ENCODE measurements at regions not wholly inside any gene's neighbourhood (a gene's known extent, or its start where the extent isn't known, plus 50 kb on each side); places are given as distances from the start of the nearest gene placed in this dataset.

GRCh38 chr11:15883455-15883920, 472.9 kb downstream of the SOX6 start:
- Histone ChIP-seq H3K27ac (no peak overlapping the region), H3K9ac (no peak overlapping the region), H3K4me1 (no peaks in the 10 kb centered on the region), H3K4me3 (ENCODE audit: low read depth, low read length) (no peak overlapping the region), H3K4me2 (ENCODE audit: low read length) (no peak overlapping the region), H2AFZ (no peak overlapping the region), H3K36me3 (ENCODE audit: control insufficient read depth, insufficient read depth, low read length) (no peaks in the 10 kb centered on the region), H3K79me2 (no peaks in the 10 kb centered on the region), H3K27me3 (ENCODE audit: control insufficient read depth, insufficient read depth, low read length) (no peaks in the 10 kb centered on the region), H3K9me3 (ENCODE audit: control insufficient read depth, low read length) (no peaks in the 10 kb centered on the region)
- no peak for TF ChIP-seq CTCF (IDR thresholded peaks at IDR 0.05)

GRCh38 chr11:15884141-15884540, 472.2 kb downstream of the SOX6 start:
- no peaks in the 10 kb centered on the region for H3K9me3 ChIP-seq (ENCODE audit: control insufficient read depth, low read length)
- H3K4me3 ChIP-seq (ENCODE audit: low read depth, low read length): no peak overlapping the region
- no peak overlapping the region for H2AFZ ChIP-seq
- no peak overlapping the region for H3K27ac ChIP-seq
- no peak overlapping the region for H3K9ac ChIP-seq
- no peak for TF ChIP-seq CTCF (IDR thresholded peaks at IDR 0.05)
- no peaks in the 10 kb centered on the region for H3K36me3 ChIP-seq (ENCODE audit: control insufficient read depth, insufficient read depth, low read length)
- no peaks in the 10 kb centered on the region for H3K79me2 ChIP-seq
- no peak overlapping the region for H3K4me2 ChIP-seq (ENCODE audit: low read length)
- no peaks in the 10 kb centered on the region for H3K4me1 ChIP-seq
- no peaks in the 10 kb centered on the region for H3K27me3 ChIP-seq (ENCODE audit: control insufficient read depth, insufficient read depth, low read length)

DNA sequence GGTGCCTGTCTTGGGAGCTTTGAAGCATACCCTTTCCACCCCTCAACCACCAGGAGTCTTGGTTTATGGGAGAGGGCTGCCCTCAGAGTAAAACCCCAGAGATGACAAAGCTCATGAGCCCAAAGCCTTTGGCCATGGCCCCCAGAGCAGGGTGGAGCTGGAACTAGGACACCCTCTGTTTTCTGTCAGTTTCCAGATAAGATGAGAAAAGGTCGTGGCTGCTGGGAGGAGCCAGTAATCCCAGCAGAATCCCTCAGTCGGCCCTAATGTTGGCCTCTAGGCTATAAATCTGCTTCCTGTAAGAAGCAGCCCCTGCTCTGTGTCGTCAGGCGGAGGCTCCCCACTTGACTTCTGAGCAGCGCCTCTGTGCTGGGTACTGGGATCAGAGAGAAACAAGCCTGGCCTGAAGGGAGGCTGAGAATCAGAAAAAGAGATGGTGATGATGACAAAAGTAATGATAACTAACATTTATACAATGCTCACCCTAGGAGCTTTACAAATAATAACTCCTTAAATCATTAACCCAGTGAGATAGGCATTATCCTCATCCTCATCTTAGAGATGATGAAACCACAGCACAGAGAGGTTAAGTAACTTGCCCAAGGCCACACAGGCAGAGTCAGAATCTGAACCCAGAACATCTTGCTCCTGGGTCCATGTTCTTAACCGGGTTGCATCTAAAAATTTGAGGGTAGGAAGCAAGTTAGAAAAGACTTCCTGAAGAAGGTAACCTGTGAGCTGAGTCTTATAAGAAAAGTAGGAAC, 471.4 kb downstream of the SOX6 start:
- no peak overlapping the region for H3K9ac ChIP-seq
- no peak for TF ChIP-seq CTCF (IDR thresholded peaks at IDR 0.05)
- no peaks in the 10 kb centered on the region for H3K36me3 ChIP-seq (ENCODE audit: control insufficient read depth, insufficient read depth, low read length)
- no peak overlapping the region for H3K4me3 ChIP-seq (ENCODE audit: low read depth, low read length)
- H3K27me3 ChIP-seq (ENCODE audit: control insufficient read depth, insufficient read depth, low read length): no peaks in the 10 kb centered on the region
- H3K79me2 ChIP-seq: no peaks in the 10 kb centered on the region
- no peak overlapping the region for H3K4me2 ChIP-seq (ENCODE audit: low read length)
- H2AFZ ChIP-seq: no peak overlapping the region
- H3K4me1 ChIP-seq: no peaks in the 10 kb centered on the region
- no peaks in the 10 kb centered on the region for H3K9me3 ChIP-seq (ENCODE audit: control insufficient read depth, low read length)
- H3K27ac ChIP-seq: no peak overlapping the region

- Histone ChIP-seq H2AFZ (no peak overlapping the region), H3K36me3 (ENCODE audit: control insufficient read depth, insufficient read depth, low read length) (no peaks in the 10 kb centered on the region), H3K9me3 (ENCODE audit: control insufficient read depth, low read length) (no peaks in the 10 kb centered on the region), H3K4me1 (no peaks in the 10 kb centered on the region), H3K9ac (no peak overlapping the region), H3K27me3 (ENCODE audit: control insufficient read depth, insufficient read depth, low read length) (no peaks in the 10 kb centered on the region), H3K27ac (no peak overlapping the region), H3K79me2 (no peaks in the 10 kb centered on the region), H3K4me2 (ENCODE audit: low read length) (no peak overlapping the region), H3K4me3 (ENCODE audit: low read depth, low read length) (no peak overlapping the region)
- TF ChIP-seq CTCF (IDR thresholded peaks at IDR 0.05): no peak
Observed at GRCh38 chr11:15885854-15886253, 470.5 kb downstream of the SOX6 start.

GRCh38 chr11:15886299-15886698, 470.0 kb downstream of the SOX6 start:
- no peak overlapping the region for H2AFZ ChIP-seq
- no peaks in the 10 kb centered on the region for H3K4me1 ChIP-seq
- H3K9me3 ChIP-seq (ENCODE audit: control insufficient read depth, low read length): no peaks in the 10 kb centered on the region
- H3K36me3 ChIP-seq (ENCODE audit: control insufficient read depth, insufficient read depth, low read length): no peaks in the 10 kb centered on the region
- no peak for TF ChIP-seq CTCF (IDR thresholded peaks at IDR 0.05)
- H3K9ac ChIP-seq: no peak overlapping the region
- no peak overlapping the region for H3K4me2 ChIP-seq (ENCODE audit: low read length)
- H3K79me2 ChIP-seq: no peaks in the 10 kb centered on the region
- no peaks in the 10 kb centered on the region for H3K27me3 ChIP-seq (ENCODE audit: control insufficient read depth, insufficient read depth, low read length)
- no peak overlapping the region for H3K4me3 ChIP-seq (ENCODE audit: low read depth, low read length)
- H3K27ac ChIP-seq: no peak overlapping the region
